Parathyroid adenoma (tissue), 2 donors: ENCODE measurements at regions not wholly inside any gene's neighbourhood (a gene's known extent, or its start where the extent isn't known, plus 50 kb on each side); places are given as distances from the start of the nearest gene placed in this dataset.

Experiments
- H2AFZ ChIP-seq: fragments of 300-600 bp; sonication (generic); one replicate; pipeline ENCODE4 v1.7.0; 2017; ENCODE audit warnings: antibody characterized with exemption, mild to moderate bottlenecking
- H3K27ac ChIP-seq: fragments of 300-600 bp; sonication (generic); one replicate; pipeline ENCODE4 v1.7.0; 2017
- H3K27me3 ChIP-seq: fragments of 300-600 bp; sonication (generic); one replicate; pipeline ENCODE4 v1.7.0; 2017; ENCODE audit warnings: low read length; ENCODE audit not compliant: control insufficient read depth, insufficient read depth
- H3K36me3 ChIP-seq: fragments of 300-600 bp; sonication (generic); one replicate; pipeline ENCODE4 v1.7.0; 2017; ENCODE audit warnings: low read length; ENCODE audit not compliant: control insufficient read depth, insufficient read depth
- H3K4me1 ChIP-seq: fragments of 300-600 bp; sonication (generic); one replicate; pipeline ENCODE4 v1.7.0; 2017; ENCODE audit warnings: control low read depth
- H3K4me2 ChIP-seq: fragments of 300-600 bp; sonication (generic); one replicate; pipeline ENCODE4 v1.7.0; 2017; ENCODE audit warnings: low read length
- H3K4me3 ChIP-seq: fragments of 300-600 bp; sonication (generic); one replicate; pipeline ENCODE4 v1.7.0; 2017; ENCODE audit warnings: low read depth, low read length
- H3K79me2 ChIP-seq: fragments of 300-600 bp; sonication (generic); one replicate; pipeline ENCODE4 v1.7.0; 2017; ENCODE audit warnings: control low read depth
- H3K9ac ChIP-seq: fragments of 300-600 bp; sonication (generic); one replicate; pipeline ENCODE4 v1.7.0; 2017; ENCODE audit warnings: mild to moderate bottlenecking
- H3K9me3 ChIP-seq: fragments of 300-600 bp; sonication (generic); one replicate; pipeline ENCODE4 v1.7.0; 2017; ENCODE audit warnings: low read length; ENCODE audit not compliant: control insufficient read depth
- CTCF ChIP-seq: fragments of 300-600 bp; sonication (generic); IDR thresholded peaks from one replicate; pipeline ENCODE4 v1.7.0; 2017; ENCODE audit warnings: antibody characterized with exemption, mild to moderate bottlenecking
- donor health status: primary hyperparathyroidism.

- no peak overlapping the region for H3K4me2 ChIP-seq
- no peak overlapping the region for H3K4me3 ChIP-seq
- no peaks in the 10 kb centered on the region for H3K79me2 ChIP-seq
- H3K36me3 ChIP-seq, result no peaks in the 10 kb centered on the region
- H3K9ac ChIP-seq, result no peak overlapping the region
- H3K27ac ChIP-seq, result no peak overlapping the region
- no peaks in the 10 kb centered on the region for H3K27me3 ChIP-seq
- no peak for TF ChIP-seq CTCF
- H3K9me3 ChIP-seq, result no peaks in the 10 kb centered on the region
- no peak overlapping the region for H2AFZ ChIP-seq
- no peaks in the 10 kb centered on the region for H3K4me1 ChIP-seq
Observed at GRCh38 chr4:127498366-127498765, 134.4 kb upstream of the INTU start.

- no peak for TF ChIP-seq CTCF
- Histone ChIP-seq H3K4me3 (no peak overlapping the region), H3K4me2 (no peak overlapping the region), H3K36me3 (no peaks in the 10 kb centered on the region), H3K9me3 (no peaks in the 10 kb centered on the region), H3K27me3 (no peaks in the 10 kb centered on the region), H3K79me2 (no peaks in the 10 kb centered on the region), H3K9ac (no peak overlapping the region), H3K4me1 (no peaks in the 10 kb centered on the region), H3K27ac (no peak overlapping the region), H2AFZ (no peak overlapping the region)
Observed at GRCh38 chr4:127500242-127500641, 132.5 kb upstream of the INTU start.

GRCh38 chr4:127501103-127501502 lies 131.7 kb upstream of the INTU start:
- H3K4me3 ChIP-seq, result no peak overlapping the region
- H3K4me1 ChIP-seq, result no peaks in the 10 kb centered on the region
- no peak overlapping the region for H3K27ac ChIP-seq
- H3K9me3 ChIP-seq, result no peaks in the 10 kb centered on the region
- H3K9ac ChIP-seq, result no peak overlapping the region
- H3K79me2 ChIP-seq, result no peaks in the 10 kb centered on the region
- H3K4me2 ChIP-seq, result no peak overlapping the region
- no peak overlapping the region for H2AFZ ChIP-seq
- H3K27me3 ChIP-seq, result no peaks in the 10 kb centered on the region
- no peak for TF ChIP-seq CTCF
- H3K36me3 ChIP-seq, result no peaks in the 10 kb centered on the region

- no peak for TF ChIP-seq CTCF
- no peaks in the 10 kb centered on the region for H3K27me3 ChIP-seq
Observed at GRCh38 chr4:127503111-127503510, 129.6 kb upstream of the INTU start.

GRCh38 chr4:127505203-127505602 lies 127.6 kb upstream of the INTU start:
- H3K79me2 ChIP-seq, result no peaks in the 10 kb centered on the region
- H2AFZ ChIP-seq, result no peak overlapping the region
- no peaks in the 10 kb centered on the region for H3K27me3 ChIP-seq
- H3K9ac ChIP-seq, result no peak overlapping the region
- H3K9me3 ChIP-seq, result no peaks in the 10 kb centered on the region
- TF ChIP-seq CTCF, result no peak
- H3K4me3 ChIP-seq, result no peak overlapping the region
- H3K36me3 ChIP-seq, result no peaks in the 10 kb centered on the region
- peak overlapping the region; percentile 1 for H3K4me2 ChIP-seq
- no peak overlapping the region for H3K27ac ChIP-seq
- H3K4me1 ChIP-seq, result no peaks in the 10 kb centered on the region

More at GRCh38 chr4:127503111-127503510, 129.6 kb upstream of the INTU start:
- no peak overlapping the region for H3K9ac ChIP-seq
- no peaks in the 10 kb centered on the region for H3K79me2 ChIP-seq
- H3K36me3 ChIP-seq, result no peaks in the 10 kb centered on the region
- H3K27ac ChIP-seq, result no peak overlapping the region
- H3K4me1 ChIP-seq, result no peaks in the 10 kb centered on the region
- no peak overlapping the region for H2AFZ ChIP-seq
- no peaks in the 10 kb centered on the region for H3K9me3 ChIP-seq
- H3K4me3 ChIP-seq, result no peak overlapping the region
- H3K4me2 ChIP-seq, result no peak overlapping the region
